ENCODE measurements at regions not wholly inside any gene's neighbourhood (a gene's known extent, or its start where the extent isn't known, plus 50 kb on each side); places are given as distances from the start of the nearest gene placed in this dataset.

DNA sequence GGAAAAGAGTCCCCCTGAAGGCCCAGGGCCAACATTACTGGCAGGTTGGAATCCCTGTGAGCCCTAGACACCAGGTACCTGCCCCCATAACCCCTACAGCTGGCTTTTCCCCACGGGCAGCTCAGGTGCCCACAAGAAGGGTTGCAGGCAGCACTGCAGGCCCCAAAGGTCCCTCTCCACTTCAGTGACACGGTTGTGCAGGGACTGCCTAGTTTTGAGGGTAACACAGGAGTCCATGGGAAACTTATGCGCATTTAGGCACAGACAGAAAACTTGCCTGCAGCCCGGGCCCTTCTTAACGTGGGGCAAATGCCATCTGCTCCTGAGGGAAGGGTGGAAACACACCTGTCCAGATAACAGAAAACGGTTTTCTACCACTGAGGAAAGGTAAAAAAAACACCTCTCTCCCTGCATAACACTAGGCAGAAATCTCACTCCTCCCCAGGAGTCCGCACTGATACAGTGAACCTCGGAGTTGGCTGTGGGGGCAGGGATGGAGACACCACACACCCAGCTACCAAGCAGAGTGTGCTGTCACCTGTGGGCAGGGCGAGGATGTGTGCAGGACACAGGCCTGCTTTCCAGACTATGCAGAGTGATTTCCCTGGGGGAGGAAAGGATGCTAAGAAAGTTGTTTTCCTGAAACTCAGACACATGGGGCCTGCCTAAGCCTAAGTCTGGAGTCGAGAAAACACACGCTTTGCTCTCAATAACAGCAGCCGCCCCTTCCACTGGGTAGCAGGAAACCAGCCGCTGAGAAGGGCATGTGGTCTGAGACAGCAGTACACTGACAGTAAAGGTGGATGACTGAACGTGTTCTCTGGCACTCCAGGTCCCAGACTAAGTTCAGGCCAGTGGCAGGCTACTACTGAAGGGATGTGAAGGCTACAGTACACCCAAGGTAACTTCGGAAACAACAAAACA is 819.4 kb downstream of the DCDC2C start:
- Histone ChIP-seq H3K9ac (ENCODE audit: low read length) (no peak overlapping the region), H3K36me3 (replicated peaks; ENCODE audit: low read depth, low read length) (no peaks in the 10 kb centered on the region), H3K27me3 (ENCODE audit: low read depth, low read length) (no peaks in the 10 kb centered on the region), H3K27ac (ENCODE audit: low read length) (no peak overlapping the region), H4K20me1 (ENCODE audit: insufficient read depth, low read length) (no peaks in the 10 kb centered on the region), H3K9me3 (ENCODE audit: insufficient read depth, low read length) (no peaks in the 10 kb centered on the region), H2AFZ (ENCODE audit: low read depth, low read length) (no peak overlapping the region), H3K4me1 (ENCODE audit: low read length) (no peaks in the 10 kb centered on the region), H3K79me2 (ENCODE audit: low read length) (no peaks in the 10 kb centered on the region), H3K4me3 (ENCODE audit: low read length) (no peak overlapping the region), H3K4me2 (ENCODE audit: low read length) (no peak overlapping the region)
- TF ChIP-seq EZH2phosphoT487 (IDR thresholded peaks at IDR 0.05; ENCODE audit: low read depth) = no peak
- TF ChIP-seq, protein P1, sequence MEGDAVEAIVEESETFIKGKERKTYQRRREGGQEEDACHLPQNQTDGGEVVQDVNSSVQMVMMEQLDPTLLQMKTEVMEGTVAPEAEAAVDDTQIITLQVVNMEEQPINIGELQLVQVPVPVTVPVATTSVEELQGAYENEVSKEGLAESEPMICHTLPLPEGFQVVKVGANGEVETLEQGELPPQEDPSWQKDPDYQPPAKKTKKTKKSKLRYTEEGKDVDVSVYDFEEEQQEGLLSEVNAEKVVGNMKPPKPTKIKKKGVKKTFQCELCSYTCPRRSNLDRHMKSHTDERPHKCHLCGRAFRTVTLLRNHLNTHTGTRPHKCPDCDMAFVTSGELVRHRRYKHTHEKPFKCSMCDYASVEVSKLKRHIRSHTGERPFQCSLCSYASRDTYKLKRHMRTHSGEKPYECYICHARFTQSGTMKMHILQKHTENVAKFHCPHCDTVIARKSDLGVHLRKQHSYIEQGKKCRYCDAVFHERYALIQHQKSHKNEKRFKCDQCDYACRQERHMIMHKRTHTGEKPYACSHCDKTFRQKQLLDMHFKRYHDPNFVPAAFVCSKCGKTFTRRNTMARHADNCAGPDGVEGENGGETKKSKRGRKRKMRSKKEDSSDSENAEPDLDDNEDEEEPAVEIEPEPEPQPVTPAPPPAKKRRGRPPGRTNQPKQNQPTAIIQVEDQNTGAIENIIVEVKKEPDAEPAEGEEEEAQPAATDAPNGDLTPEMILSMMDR (IDR thresholded peaks at IDR 0.05; ENCODE audit: low read depth, low read length) = no peak

- Histone ChIP-seq H3K9ac (ENCODE audit: low read length) (no peak overlapping the region), H3K27ac (ENCODE audit: low read length) (no peak overlapping the region), H4K20me1 (ENCODE audit: insufficient read depth, low read length) (no peaks in the 10 kb centered on the region), H3K36me3 (replicated peaks; ENCODE audit: low read depth, low read length) (no peaks in the 10 kb centered on the region), H3K4me3 (ENCODE audit: low read length) (no peak overlapping the region), H2AFZ (ENCODE audit: low read depth, low read length) (no peak overlapping the region), H3K79me2 (ENCODE audit: low read length) (no peaks in the 10 kb centered on the region), H3K27me3 (ENCODE audit: low read depth, low read length) (no peaks in the 10 kb centered on the region), H3K4me2 (ENCODE audit: low read length) (no peak overlapping the region), H3K4me1 (ENCODE audit: low read length) (no peaks in the 10 kb centered on the region), H3K9me3 (ENCODE audit: insufficient read depth, low read length) (no peaks in the 10 kb centered on the region)
- TF ChIP-seq EZH2phosphoT487 (IDR thresholded peaks at IDR 0.05; ENCODE audit: low read depth) = no peak
- TF ChIP-seq, protein P1 (IDR thresholded peaks at IDR 0.05; ENCODE audit: low read depth, low read length) = no peak
Observed at GRCh38 chr2:4527416-4527815, 824.0 kb downstream of the DCDC2C start.

GRCh38 chr2:4528246-4528645 is 824.9 kb downstream of the DCDC2C start:
- H3K4me2 ChIP-seq (ENCODE audit: low read length) = no peak overlapping the region
- H3K27ac ChIP-seq (ENCODE audit: low read length) = no peak overlapping the region
- no peak overlapping the region for H3K9ac ChIP-seq (ENCODE audit: low read length)

DNA sequence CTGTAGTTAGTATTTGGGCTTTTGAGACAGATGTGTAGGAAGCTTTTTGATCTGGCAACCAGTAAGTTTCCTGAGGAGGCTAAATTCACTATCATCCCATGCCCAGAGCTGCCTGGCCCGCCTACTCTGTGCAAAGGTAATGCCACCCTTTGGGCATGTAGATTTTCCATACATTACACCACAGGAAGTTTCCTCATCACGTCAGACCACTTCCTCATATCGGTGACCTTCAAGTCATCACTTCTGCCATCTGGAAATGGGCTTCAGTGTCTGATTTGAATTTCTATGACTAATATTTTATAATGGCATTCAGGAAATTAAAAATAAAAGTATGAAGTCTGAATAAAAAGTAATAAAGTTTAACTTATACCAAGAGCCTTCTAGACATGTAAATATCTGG is 825.4 kb downstream of the DCDC2C start:
- Histone ChIP-seq H2AFZ (ENCODE audit: low read depth, low read length) (no peak overlapping the region), H3K36me3 (replicated peaks; ENCODE audit: low read depth, low read length) (no peaks in the 10 kb centered on the region), H3K27me3 (ENCODE audit: low read depth, low read length) (no peaks in the 10 kb centered on the region), H4K20me1 (ENCODE audit: insufficient read depth, low read length) (no peaks in the 10 kb centered on the region), H3K79me2 (ENCODE audit: low read length) (no peaks in the 10 kb centered on the region), H3K9ac (ENCODE audit: low read length) (no peak overlapping the region), H3K4me2 (ENCODE audit: low read length) (no peak overlapping the region), H3K27ac (ENCODE audit: low read length) (no peak overlapping the region), H3K9me3 (ENCODE audit: insufficient read depth, low read length) (no peaks in the 10 kb centered on the region), H3K4me1 (ENCODE audit: low read length) (peaks cover 4% of the 10 kb centered on the region), H3K4me3 (ENCODE audit: low read length) (no peak overlapping the region)
- TF ChIP-seq, protein P1 (IDR thresholded peaks at IDR 0.05; ENCODE audit: low read depth, low read length) = no peak
- no peak for TF ChIP-seq EZH2phosphoT487 (IDR thresholded peaks at IDR 0.05; ENCODE audit: low read depth)

More at GRCh38 chr2:4528246-4528645, 824.9 kb downstream of the DCDC2C start:
- Histone ChIP-seq H3K27me3 (ENCODE audit: low read depth, low read length) (no peaks in the 10 kb centered on the region), H3K4me1 (ENCODE audit: low read length) (no peaks in the 10 kb centered on the region), H2AFZ (ENCODE audit: low read depth, low read length) (no peak overlapping the region), H3K4me3 (ENCODE audit: low read length) (no peak overlapping the region), H3K36me3 (replicated peaks; ENCODE audit: low read depth, low read length) (no peaks in the 10 kb centered on the region), H4K20me1 (ENCODE audit: insufficient read depth, low read length) (no peaks in the 10 kb centered on the region), H3K9me3 (ENCODE audit: insufficient read depth, low read length) (no peaks in the 10 kb centered on the region), H3K79me2 (ENCODE audit: low read length) (no peaks in the 10 kb centered on the region)
- TF ChIP-seq, protein P1 (IDR thresholded peaks at IDR 0.05; ENCODE audit: low read depth, low read length) = no peak
- no peak for TF ChIP-seq EZH2phosphoT487 (IDR thresholded peaks at IDR 0.05; ENCODE audit: low read depth)

Measured in OCI-LY3 (cell line).